Psoas muscle (tissue), 7 donors: ENCODE measurements at regions not wholly inside any gene's neighbourhood (a gene's known extent, or its start where the extent isn't known, plus 50 kb on each side); places are given as distances from the start of the nearest gene placed in this dataset.

Experiments used
- ATAC-seq, 4 donors: fragments of 200-7000 bp; cut with Tn5 transposase; one replicate each; pipeline ENCODE4 v1.9.1; 2020; ENCODE audit warnings: moderate library complexity in 3 of 4, mild to moderate bottlenecking in 2 of 4
- DNase-seq, 2 donors: peaks; one replicate each; pipeline ENCODE4 v3.0.0-alpha.2; 2020
- H3K27ac ChIP-seq: fragments of 200-600 bp; one replicate; pipeline ENCODE4 v1.8.0; 2022
- H3K27me3 ChIP-seq, 3 donors: fragments of 200-600 bp in 1 of 3; one replicate each; pipeline versions ENCODE4 v1.6.1 to v1.8.0; 2013 to 2022; ENCODE audit warnings: low read length in 2 of 3, mild to moderate bottlenecking in 2 of 3, moderate library complexity in 1 of 3; ENCODE audit not compliant: insufficient read depth in 3 of 3
- H3K36me3 ChIP-seq, 2 donors: fragments of 200-600 bp in 1 of 2; one replicate each; pipeline versions ENCODE4 v1.6.1 to v1.8.0; 2013 to 2022; ENCODE audit warnings: low read depth in 1 of 2, mild to moderate bottlenecking in 1 of 2, moderate library complexity in 1 of 2; ENCODE audit not compliant: insufficient read depth in 1 of 2
- H3K4me1 ChIP-seq: fragments of 200-600 bp; one replicate; pipeline ENCODE4 v1.8.0; 2022
- H3K4me3 ChIP-seq: fragments of 200-600 bp; one replicate; pipeline ENCODE4 v1.8.0; 2022; ENCODE audit warnings: mild to moderate bottlenecking
- H3K9me3 ChIP-seq: fragments of 200-600 bp; one replicate; pipeline ENCODE4 v1.8.0; 2022
- CTCF ChIP-seq: fragments of 200-600 bp; IDR thresholded peaks from one replicate; pipeline ENCODE4 v1.8.0; 2022; ENCODE audit warnings: antibody characterized with exemption
- WGBS, 3 donors: extraction: QIAGEN DNeasy Blood & Tissue Kit; methylation state at CpG; one replicate each; pipeline versions ENCODE4 v1.1.6 to v1.1.7; 2013; 5-methylcytosine and 5-hydroxymethylcytosine counted together
- intact Hi-C, 2 donors: fragments of 100-400 bp; cut with DNase I; formaldehyde crosslinking; loops; one replicate each; pipeline versions ENCODE4 v1.11.0 to v1.14.2; 2022
- donor health status: healthy with polysubstance abuse.
- donor health status: DM: no; HTN: no; CAD: no; lungs with moderate emphysema.
- donor health status: Bipolar disorder and iron deficiency.
- donor health status: healthy.
- donor health status: DM: yes; HTN: yes; CAD: no.
- donor health status: DM: no; HTN: no; CAD: no.
- donor health status: DM: yes; HTN: yes; CAD: no.

DNA sequence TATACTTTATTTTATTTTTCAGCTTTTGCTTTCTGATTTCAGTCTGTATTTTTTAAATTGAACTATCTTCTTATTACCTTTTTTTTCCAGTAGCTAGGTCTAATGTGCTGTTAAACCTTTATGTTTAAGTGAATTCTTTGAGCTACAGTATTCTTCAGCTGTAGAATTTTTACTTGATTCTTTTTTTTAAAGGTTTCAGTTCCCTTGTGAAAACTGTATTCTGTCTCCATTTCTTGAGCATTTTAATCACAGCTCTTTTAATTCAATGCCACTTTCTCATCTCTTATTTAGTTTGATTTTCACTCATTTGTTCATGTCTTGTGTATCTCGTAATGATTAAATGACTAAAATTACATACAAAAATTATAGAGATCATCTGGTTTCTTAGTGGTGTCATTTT lies 233.8 kb downstream of the MTRR start:
- DNase-seq (no peak), ATAC-seq (no peak)
- Histone ChIP-seq H3K4me1 (no peaks in the 10 kb centered on the region), H3K9me3 (no peaks in the 10 kb centered on the region), H3K36me3 (no peaks in the 10 kb centered on the region), H3K27me3 (no peaks in the 10 kb centered on the region), H3K27ac (no peak overlapping the region), H3K4me3 (no peak overlapping the region)
- 66 to 77% (median 71%) methylated on average over 1 of the region's 1 CpG for WGBS, 3 donors
- intact Hi-C loops: no loop called here
- TF ChIP-seq CTCF: no peak

DNA sequence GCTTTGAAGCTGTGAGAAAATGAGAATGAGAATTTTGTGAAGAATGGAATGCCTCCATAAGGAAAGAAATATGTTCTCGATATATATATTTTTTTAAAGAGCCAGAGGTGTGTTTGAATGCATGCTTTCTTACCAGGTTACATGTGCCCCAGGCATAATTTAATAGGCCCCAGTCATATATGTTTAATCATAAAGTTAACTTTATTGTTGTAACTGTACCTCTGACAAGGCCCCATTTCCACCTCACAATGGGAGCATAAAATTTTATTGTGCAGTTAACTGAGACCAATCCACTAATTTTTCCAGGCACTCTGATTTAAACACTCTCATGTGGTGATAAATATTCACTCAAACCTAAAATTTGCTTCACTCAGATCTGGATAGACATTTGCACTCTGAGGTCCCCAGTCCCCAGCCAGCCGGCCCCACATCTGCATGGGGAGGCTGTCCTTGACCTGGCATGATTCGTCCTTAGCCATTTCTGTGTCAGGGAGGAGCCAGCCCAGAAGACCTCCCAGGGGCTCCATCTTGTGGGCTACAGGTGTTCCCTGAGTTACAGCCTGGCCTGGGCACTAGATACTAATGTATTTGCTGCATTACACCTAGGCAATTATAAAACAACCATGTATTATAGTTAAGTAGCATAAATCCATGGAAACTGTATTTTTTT lies 245.8 kb downstream of the MTRR start:
- Histone ChIP-seq H3K27me3 (no peaks in the 10 kb centered on the region), H3K4me3 (no peak overlapping the region), H3K9me3 (no peaks in the 10 kb centered on the region), H3K27ac (no peak overlapping the region), H3K4me1 (no peaks in the 10 kb centered on the region), H3K36me3 (no peaks in the 10 kb centered on the region)
- ATAC-seq (no peak), DNase-seq (no peak)
- no peak for TF ChIP-seq CTCF
- 69 to 76% (median 72%) methylated on average over 3 of the region's 3 CpGs for WGBS, 3 donors
- intact Hi-C loops: no loop called here

GRCh38 chr5:8123559-8123958 lies 254.6 kb downstream of the MTRR start:
- Histone ChIP-seq H3K4me1 (no peaks in the 10 kb centered on the region), H3K27me3 (no peaks in the 10 kb centered on the region), H3K9me3 (no peaks in the 10 kb centered on the region), H3K27ac (no peak overlapping the region), H3K36me3 (no peaks in the 10 kb centered on the region), H3K4me3 (no peak overlapping the region)
- no peak for ATAC-seq
- no peak for TF ChIP-seq CTCF
- DNase-seq: no peak
- WGBS, 3 donors: 36 to 48% (median 48%) methylated on average over 3 of the region's 3 CpGs
- intact Hi-C loops: no loop called here

DNA sequence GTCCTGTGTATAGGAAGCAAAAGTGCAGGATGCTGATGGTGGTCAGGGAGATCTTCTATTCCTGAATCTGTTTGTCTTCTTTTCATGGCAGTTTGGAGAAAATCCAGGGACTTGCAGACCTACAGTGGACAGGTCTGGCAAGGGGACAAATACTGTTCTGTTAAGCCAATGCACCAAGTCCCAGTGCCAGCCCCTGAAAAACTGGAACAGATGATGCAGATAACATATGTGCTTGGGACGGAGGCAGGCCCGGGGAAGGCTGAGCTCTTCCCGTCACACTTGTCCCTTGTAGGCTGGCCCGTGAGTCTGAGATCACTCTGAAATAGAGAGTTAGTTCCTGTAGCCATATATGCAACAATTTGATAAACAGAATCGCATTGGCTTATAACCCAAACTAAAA lies 265.7 kb downstream of the MTRR start:
- no peak for TF ChIP-seq CTCF
- H3K9me3 ChIP-seq: no peaks in the 10 kb centered on the region
- H3K27me3 ChIP-seq: no peaks in the 10 kb centered on the region
- ATAC-seq (no peak), DNase-seq (no peak)
- H3K4me1 ChIP-seq: no peaks in the 10 kb centered on the region
- no peak overlapping the region for H3K27ac ChIP-seq
- no peaks in the 10 kb centered on the region for H3K36me3 ChIP-seq
- H3K4me3 ChIP-seq: no peak overlapping the region
- intact Hi-C loops: no loop called here
- WGBS, 3 donors: 39 to 49% (median 48%) methylated on average over 5 of the region's 5 CpGs

- Histone ChIP-seq H3K9me3 (no peaks in the 10 kb centered on the region), H3K4me3 (no peak overlapping the region), H3K4me1 (no peaks in the 10 kb centered on the region), H3K27me3 (no peaks in the 10 kb centered on the region), H3K27ac (no peak overlapping the region), H3K36me3 (no peaks in the 10 kb centered on the region)
- ATAC-seq: no peak
- no peak for DNase-seq
- TF ChIP-seq CTCF: no peak
- 65 to 78% (median 65%) methylated on average over 4 of the region's 4 CpGs for WGBS, 3 donors
- intact Hi-C loops: no loop called here
Observed at GRCh38 chr5:8135742-8136141, 266.8 kb downstream of the MTRR start.
